Lung (tissue), 11 donors: ENCODE measurements at regions not wholly inside any gene's neighbourhood (a gene's known extent, or its start where the extent isn't known, plus 50 kb on each side); places are given as distances from the start of the nearest gene placed in this dataset.

ENCODE experiments used
- ATAC-seq: fragments of 200-7000 bp; cut with Tn5 transposase; one replicate; pipeline ENCODE4 v1.9.1; 2020; ENCODE audit warnings: moderate number of reproducible peaks; ENCODE audit not compliant: insufficient read depth, low FRiP score
- DNase-seq, 3 donors: peaks; one replicate each; pipeline ENCODE4 v3.0.0-alpha.2; 2013 to 2017
- H3K27ac ChIP-seq, 2 donors: one replicate each; pipeline ENCODE4 v1.5.1; 2013; ENCODE audit warnings: mild to moderate bottlenecking in 2 of 2, moderate library complexity in 2 of 2, control low read depth in 1 of 2, inconsistent platforms in 1 of 2, low read depth in 1 of 2, low read length in 1 of 2
- H3K27me3 ChIP-seq, 3 donors: one replicate each; pipeline ENCODE4 v1.5.1; 2013; ENCODE audit warnings: low read length in 2 of 3; ENCODE audit not compliant: control insufficient read depth in 3 of 3, insufficient read depth in 3 of 3
- H3K36me3 ChIP-seq, 4 donors: one replicate each; pipeline ENCODE4 v1.5.1; 2013; ENCODE audit warnings: low read length in 4 of 4, mild to moderate bottlenecking in 1 of 4, moderate library complexity in 1 of 4; ENCODE audit not compliant: control insufficient read depth in 4 of 4, insufficient read depth in 4 of 4
- H3K4me1 ChIP-seq, 5 donors: one replicate each; pipeline ENCODE4 v1.5.1; 2013; ENCODE audit warnings: low read length in 5 of 5, mild to moderate bottlenecking in 2 of 5, moderate library complexity in 1 of 5; ENCODE audit not compliant: control insufficient read depth in 5 of 5, insufficient read depth in 5 of 5
- H3K4me3 ChIP-seq: one replicate; pipeline ENCODE4 v1.5.1; 2013; ENCODE audit warnings: mild to moderate bottlenecking, control low read depth, moderate library complexity
- H3K9ac ChIP-seq, 2 donors: one replicate each; pipeline ENCODE4 v1.5.1; 2013; ENCODE audit warnings: low read length in 2 of 2, control low read depth in 1 of 2; ENCODE audit not compliant: insufficient read depth in 1 of 2
- H3K9me3 ChIP-seq, 4 donors: one replicate each; pipeline ENCODE4 v1.5.1; 2013; ENCODE audit warnings: low read length in 3 of 4, mild to moderate bottlenecking in 1 of 4, moderate library complexity in 1 of 4; ENCODE audit not compliant: control insufficient read depth in 4 of 4, insufficient read depth in 3 of 4
- CTCF ChIP-seq: IDR thresholded peaks from 2 replicates; pipeline ENCODE4 v1.5.1; 2012; ENCODE audit warnings: mild to moderate bottlenecking; ENCODE audit errors: control extremely low read depth, extremely low read depth
- WGBS, 2 donors: extraction: QIAGEN DNeasy Blood & Tissue Kit; methylation state at CpG; one replicate each; pipeline ENCODE4 v1.1.7; 2013; 5-methylcytosine and 5-hydroxymethylcytosine counted together
- donor health status: control.
- donor health status: control.
- donor health status: Bipolar disorder and iron deficiency.
- donor health status: healthy.
- donor health status: DM: yes; HTN: yes; CAD: no.

GRCh38 chr20:50292079-50292590, 101.5 kb downstream of the CEBPB start:
- DNase-seq (no peak), ATAC-seq (no peak)
- Histone ChIP-seq H3K36me3 (no peaks in the 10 kb centered on the region), H3K27ac (peak overlapping the region; percentile 39 to 61), H3K4me3 (no peak overlapping the region), H3K27me3 (no peaks in the 10 kb centered on the region), H3K4me1 (peaks cover 4 to 30% (median 20%) of the 10 kb centered on the region in 5 donors), H3K9ac (no peak overlapping the region), H3K9me3 (no peaks in the 10 kb centered on the region)
- WGBS, 2 donors: 61 to 63% methylated on average over 8 of the region's 8 CpGs
- TF ChIP-seq CTCF: no peak

GRCh38 chr20:50292591-50293283, 102.1 kb downstream of the CEBPB start:
- WGBS, 2 donors: 35 to 37% methylated on average over 26 of the region's 26 CpGs
- peaks cover 4 to 33% (median 20%) of the 10 kb centered on the region in 5 donors for H3K4me1 ChIP-seq
- peak; percentile 95 to 97 (median 97) for DNase-seq
- ATAC-seq: peak; percentile 70
- no peak overlapping the region for H3K9ac ChIP-seq
- peak overlapping the region; percentile 39 to 87 for H3K27ac ChIP-seq
- H3K36me3 ChIP-seq: no peaks in the 10 kb centered on the region
- no peak overlapping the region for H3K4me3 ChIP-seq
- H3K27me3 ChIP-seq: no peaks in the 10 kb centered on the region
- no peaks in the 10 kb centered on the region for H3K9me3 ChIP-seq
- TF ChIP-seq CTCF: no peak

- WGBS, 2 donors: 84% methylated on average over 21 of the region's 21 CpGs
- peaks cover 4 to 33% (median 20%) of the 10 kb centered on the region in 5 donors for H3K4me1 ChIP-seq
- H3K27me3 ChIP-seq: no peaks in the 10 kb centered on the region
- ATAC-seq: no peak
- H3K9ac ChIP-seq: no peak overlapping the region
- no peak for DNase-seq
- no peaks in the 10 kb centered on the region for H3K36me3 ChIP-seq
- TF ChIP-seq CTCF: no peak
- no peaks in the 10 kb centered on the region for H3K9me3 ChIP-seq
- H3K4me3 ChIP-seq: no peak overlapping the region
- H3K27ac ChIP-seq: peak overlapping the region in 1 of 2 donors; percentile 87
These were observed 102.9 kb downstream of the CEBPB start for GRCh38 chr20:50293284-50294139.
